KOPT-K1 (cell line): ENCODE measurements at regions not wholly inside any gene's neighbourhood (a gene's known extent, or its start where the extent isn't known, plus 50 kb on each side); places are given as distances from the start of the nearest gene placed in this dataset.
"Not testable (repeated sequence)": the region's sequence is repeated elsewhere in the genome, so short reads cannot be mapped to it uniquely, and the experiment has no call there.

Experiments
- H3K27ac ChIP-seq: fragments of 200-600 bp; sonication (generic); 2 replicates; pipeline ENCODE4 v1.5.1; 2016; ENCODE audit warnings: antibody characterized with exemption, mild to moderate bottlenecking, low read depth, low read length; ENCODE audit not compliant: poor library complexity, severe bottlenecking
- H3K36me3 ChIP-seq: fragments of 200-600 bp; sonication (generic); 2 replicates; pipeline ENCODE4 v1.5.1; 2017; ENCODE audit warnings: antibody characterized with exemption, mild to moderate bottlenecking, low read length, moderate library complexity; ENCODE audit not compliant: insufficient read depth
- H3K9me3 ChIP-seq: fragments of 200-600 bp; sonication (generic); 2 replicates; pipeline ENCODE4 v1.5.1; 2017; ENCODE audit warnings: antibody characterized with exemption, low read length, mild to moderate bottlenecking; ENCODE audit not compliant: insufficient read depth, poor library complexity, severe bottlenecking

- no peaks in the 10 kb centered on the region for H3K36me3 ChIP-seq
- no peaks in the 10 kb centered on the region for H3K9me3 ChIP-seq
- H3K27ac ChIP-seq: no peak overlapping the region
These were observed 248.9 kb upstream of the TTC29 start for GRCh38 chr4:147194604-147195003.

DNA sequence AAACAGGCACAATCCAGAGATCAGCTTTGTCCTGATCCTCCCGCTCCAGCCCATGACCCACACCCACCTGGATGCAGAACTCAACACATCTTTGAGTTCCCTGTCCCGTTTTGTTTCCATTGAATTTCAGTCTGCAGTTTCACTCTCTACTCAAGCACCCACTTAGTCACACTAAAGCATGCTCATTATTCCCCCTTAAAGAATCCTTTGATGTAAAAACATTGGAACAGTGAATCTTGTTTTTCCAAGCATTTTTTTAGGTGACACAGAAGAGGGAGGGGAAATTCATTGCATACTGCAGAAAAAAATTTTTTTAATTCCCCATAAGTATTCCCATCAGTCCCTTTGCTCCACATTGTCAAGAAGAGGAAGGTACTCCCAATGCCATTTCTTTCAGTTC lies 249.7 kb upstream of the TTC29 start:
- Histone ChIP-seq H3K36me3 (no peaks in the 10 kb centered on the region), H3K9me3 (no peaks in the 10 kb centered on the region), H3K27ac (no peak overlapping the region)

DNA sequence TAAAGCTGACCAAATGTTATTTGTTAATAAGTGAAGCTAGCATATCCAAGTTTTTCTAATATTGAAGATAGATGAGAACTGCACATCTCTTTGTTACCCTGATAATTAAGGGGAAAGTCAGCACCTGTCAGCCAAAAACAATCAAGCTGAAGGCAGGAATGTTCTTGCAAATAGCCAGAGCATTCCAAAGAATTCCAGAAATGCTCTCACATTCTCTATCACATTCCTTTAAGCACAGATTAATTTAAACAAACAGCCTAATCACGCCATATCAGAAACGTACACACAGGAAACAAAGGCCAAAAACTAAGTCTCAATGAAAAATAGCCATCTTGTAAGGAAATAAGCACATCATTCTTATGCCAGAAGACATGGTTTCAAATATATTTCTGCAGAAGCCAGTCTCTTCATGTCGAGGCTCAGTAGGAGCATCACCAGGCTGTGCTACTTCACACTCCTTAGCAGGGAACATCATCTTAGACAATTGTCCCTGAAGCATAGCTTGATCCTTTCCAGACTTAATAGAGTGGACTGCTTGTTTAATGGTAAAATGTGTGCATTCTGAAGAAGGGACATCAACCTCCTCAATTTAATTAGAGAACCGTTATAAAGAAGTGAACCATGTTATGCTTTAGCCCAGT lies 252.9 kb upstream of the TTC29 start:
- Histone ChIP-seq H3K36me3 (no peaks in the 10 kb centered on the region), H3K27ac (no peak overlapping the region), H3K9me3 (no peaks in the 10 kb centered on the region)

GRCh38 chr4:147201016-147201415 lies 255.4 kb upstream of the TTC29 start:
- H3K36me3 ChIP-seq: no peaks in the 10 kb centered on the region
- no peak overlapping the region for H3K27ac ChIP-seq
- no peaks in the 10 kb centered on the region for H3K9me3 ChIP-seq

GRCh38 chr4:147206807-147207206 lies 261.1 kb upstream of the TTC29 start:
- H3K9me3 ChIP-seq: no peaks in the 10 kb centered on the region

GRCh38 chr4:147207911-147208310 lies 262.2 kb upstream of the TTC29 start:
- H3K9me3 ChIP-seq: no peaks in the 10 kb centered on the region
- H3K27ac ChIP-seq: no peak overlapping the region
- no peaks in the 10 kb centered on the region for H3K36me3 ChIP-seq

More at GRCh38 chr4:147206807-147207206, 261.1 kb upstream of the TTC29 start:
- no peak overlapping the region for H3K27ac ChIP-seq
- no peaks in the 10 kb centered on the region for H3K36me3 ChIP-seq

DNA sequence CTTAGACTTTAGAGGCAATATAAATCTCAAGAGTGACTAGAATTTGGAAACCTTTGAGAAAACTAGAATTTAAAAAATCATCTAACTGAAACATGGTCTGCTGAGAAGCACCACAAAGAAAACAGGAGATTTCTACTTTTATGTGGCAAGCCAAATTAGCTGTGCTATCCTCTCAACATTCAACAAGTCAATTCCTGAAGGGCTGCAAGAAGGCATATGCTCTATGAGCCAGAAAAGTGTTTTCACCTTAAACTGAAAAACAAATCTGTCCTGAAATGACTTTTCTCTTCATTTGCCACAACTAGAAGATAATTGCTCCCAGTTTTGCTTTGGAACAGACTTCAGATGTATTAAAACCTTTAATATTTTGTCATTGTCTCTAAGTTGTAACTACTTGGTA lies 263.2 kb upstream of the EDNRA start:
- Histone ChIP-seq H3K27ac (no peak overlapping the region), H3K9me3 (no peaks in the 10 kb centered on the region), H3K36me3 (no peaks in the 10 kb centered on the region)

GRCh38 chr4:147219145-147219544 lies 261.8 kb upstream of the EDNRA start:
- Histone ChIP-seq H3K9me3 (no peaks in the 10 kb centered on the region), H3K27ac (no peak overlapping the region), H3K36me3 (no peaks in the 10 kb centered on the region)

DNA sequence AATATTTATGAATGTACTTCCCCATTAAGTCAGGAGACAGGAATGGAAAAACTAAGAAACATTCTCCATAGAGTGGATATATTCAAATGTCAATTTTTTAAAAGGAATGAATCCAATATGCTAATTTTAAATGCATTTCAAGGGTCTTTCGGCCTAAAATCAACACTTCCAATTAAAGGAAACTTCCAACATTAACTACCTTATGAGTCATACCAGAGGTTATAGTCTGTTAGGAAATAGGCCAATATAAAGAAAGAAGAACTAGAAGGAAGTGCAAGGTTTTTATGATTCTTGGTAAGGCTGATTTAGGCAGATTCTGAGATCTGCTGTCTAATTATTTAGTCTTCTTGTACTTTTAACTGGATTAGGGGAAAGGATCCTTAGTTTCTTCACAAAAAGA lies 260.1 kb upstream of the EDNRA start:
- H3K9me3 ChIP-seq: no peaks in the 10 kb centered on the region
- H3K36me3 ChIP-seq: no peaks in the 10 kb centered on the region
- no peak overlapping the region for H3K27ac ChIP-seq

DNA sequence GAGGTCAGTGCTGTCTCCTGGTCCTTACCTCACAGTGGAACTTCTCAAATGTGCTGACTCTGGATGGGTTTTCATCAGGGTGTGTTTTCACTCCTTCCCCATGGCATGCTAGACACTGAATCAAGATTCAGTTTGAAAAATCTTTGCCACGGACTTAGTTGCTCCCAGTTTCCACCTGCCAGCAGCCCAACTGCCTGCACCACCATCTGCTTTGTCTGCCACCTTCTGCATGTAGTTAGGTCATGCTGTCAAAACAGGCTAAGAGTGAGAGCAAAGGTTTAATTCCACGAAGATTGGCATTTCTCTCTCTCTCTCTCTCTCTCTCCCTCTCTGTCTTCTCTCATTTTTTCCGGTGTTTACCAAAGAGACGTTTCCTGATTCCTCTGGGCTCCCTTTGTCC lies 258.0 kb upstream of the EDNRA start:
- Histone ChIP-seq H3K36me3 (no peaks in the 10 kb centered on the region), H3K27ac (no peak overlapping the region)

GRCh38 chr4:147223576-147223975 lies 257.3 kb upstream of the EDNRA start:
- Histone ChIP-seq H3K36me3 (no peaks in the 10 kb centered on the region), H3K27ac (no peak overlapping the region), H3K9me3 (no peaks in the 10 kb centered on the region)

More for the DNA sequence above, 258.0 kb upstream of the EDNRA start:
- H3K9me3 ChIP-seq: no peaks in the 10 kb centered on the region

DNA sequence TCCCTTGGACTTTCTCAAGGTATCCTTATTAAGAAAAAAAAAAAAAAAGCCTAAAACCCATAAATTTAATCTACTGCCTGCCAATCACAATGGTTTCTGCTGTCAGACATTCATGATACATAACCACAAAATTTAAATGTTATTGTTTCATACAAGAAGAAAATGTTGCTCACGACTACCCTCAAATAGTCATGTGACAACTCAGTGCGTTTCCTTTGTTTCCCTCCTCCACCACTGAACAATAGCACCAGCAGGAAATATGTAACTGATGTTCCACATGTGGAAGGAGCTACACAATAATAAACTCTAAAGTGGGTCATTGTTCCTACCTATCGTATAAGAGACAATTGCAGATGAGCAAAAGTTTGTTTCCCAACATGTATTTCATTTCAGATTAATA lies 244.1 kb upstream of the EDNRA start:
- no peaks in the 10 kb centered on the region for H3K36me3 ChIP-seq
- H3K9me3 ChIP-seq: no peaks in the 10 kb centered on the region
- no peak overlapping the region for H3K27ac ChIP-seq

- no peaks in the 10 kb centered on the region for H3K9me3 ChIP-seq
- no peak overlapping the region for H3K27ac ChIP-seq
- no peaks in the 10 kb centered on the region for H3K36me3 ChIP-seq
These were observed 236.1 kb upstream of the EDNRA start for GRCh38 chr4:147244786-147245185.

DNA sequence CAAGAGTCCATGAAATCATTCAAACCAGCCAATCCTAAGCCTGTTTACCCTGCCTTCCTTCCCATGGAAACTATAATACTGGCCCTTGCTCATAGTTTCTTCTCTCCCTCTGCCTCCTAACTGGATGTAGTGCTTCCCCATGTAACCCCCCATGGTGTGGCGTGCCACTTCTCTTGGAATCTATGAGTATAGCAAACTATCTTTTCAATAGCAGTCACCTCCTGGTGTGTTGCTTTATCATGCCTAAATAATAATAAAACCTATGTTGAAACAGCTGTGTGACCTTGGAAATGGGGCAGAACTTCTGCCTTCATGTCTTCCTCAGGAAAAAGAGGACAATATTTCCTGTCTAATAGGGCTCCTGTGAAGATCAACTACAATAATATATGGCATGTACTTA lies 234.8 kb upstream of the EDNRA start:
- H3K27ac ChIP-seq: no peak overlapping the region

DNA sequence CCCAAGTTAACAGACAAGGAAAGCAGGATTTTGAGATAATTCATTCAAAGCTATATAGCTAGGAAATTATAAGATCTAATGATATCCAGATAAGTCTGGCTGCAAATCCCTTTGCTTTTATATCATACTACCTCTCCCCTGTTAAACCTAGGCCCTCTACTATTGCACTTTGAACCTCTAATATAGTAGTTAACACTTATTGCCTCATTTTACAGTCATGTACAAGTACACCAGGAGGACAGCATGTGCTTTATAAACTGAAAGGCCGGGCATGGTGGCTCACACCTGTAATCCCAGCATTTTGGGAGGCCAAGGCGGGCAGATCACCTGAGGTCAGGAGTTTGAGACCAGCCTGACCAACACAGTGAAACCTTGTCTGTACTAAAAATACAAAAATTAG lies 234.4 kb upstream of the EDNRA start:
- not testable (repeated sequence) for H3K36me3 ChIP-seq, H3K9me3 ChIP-seq, H3K27ac ChIP-seq

More for the DNA sequence above, 234.8 kb upstream of the EDNRA start:
- Histone ChIP-seq H3K36me3 (no peaks in the 10 kb centered on the region), H3K9me3 (no peaks in the 10 kb centered on the region)

DNA sequence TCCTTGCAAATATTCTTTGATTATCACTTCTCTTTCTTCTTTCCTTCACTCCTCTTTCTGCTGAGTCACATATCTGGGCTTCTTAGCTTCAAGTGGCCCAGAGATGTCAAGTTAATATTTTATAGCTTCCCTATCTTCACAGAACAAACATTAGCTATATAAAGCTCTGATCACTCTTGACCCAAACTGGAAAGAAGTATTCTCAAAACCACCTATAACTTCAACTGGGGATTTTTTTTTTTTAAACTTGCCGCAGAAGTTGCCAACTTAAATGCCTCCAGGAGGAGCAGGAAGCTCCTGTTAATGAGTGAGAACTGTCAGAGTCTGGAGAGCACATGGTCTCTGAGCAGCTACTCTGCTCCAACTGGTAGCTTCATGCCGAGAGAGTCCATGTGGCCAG lies 233.3 kb upstream of the EDNRA start:
- no peaks in the 10 kb centered on the region for H3K9me3 ChIP-seq
- H3K27ac ChIP-seq: no peak overlapping the region
- H3K36me3 ChIP-seq: no peaks in the 10 kb centered on the region
